Stimulated activated CD4-positive, alpha-beta T cell treated with anti-CD3 and anti-CD28 coated beads, Interleukin-12 subunit alpha, Interleukin-12 subunit beta, amount 100 ng/mL, for 48 hours (primary cell): ENCODE measurements at regions not wholly inside any gene's neighbourhood (a gene's known extent, or its start where the extent isn't known, plus 50 kb on each side); places are given as distances from the start of the nearest gene placed in this dataset.
"Not testable (repeated sequence)": the region's sequence is repeated elsewhere in the genome, so short reads cannot be mapped to it uniquely, and the experiment has no call there.

Source experiments
- DNase-seq, 3 donors: peaks; one replicate each; pipeline ENCODE4 v3.0.0-alpha.2; 2020; ENCODE audit warnings: low read depth in 2 of 3, low spot score in 1 of 3

GRCh38 chr1:209198961-209199750 lies 384.4 kb upstream of the CAMK1G start:
- DNase-seq, result no peak

DNA sequence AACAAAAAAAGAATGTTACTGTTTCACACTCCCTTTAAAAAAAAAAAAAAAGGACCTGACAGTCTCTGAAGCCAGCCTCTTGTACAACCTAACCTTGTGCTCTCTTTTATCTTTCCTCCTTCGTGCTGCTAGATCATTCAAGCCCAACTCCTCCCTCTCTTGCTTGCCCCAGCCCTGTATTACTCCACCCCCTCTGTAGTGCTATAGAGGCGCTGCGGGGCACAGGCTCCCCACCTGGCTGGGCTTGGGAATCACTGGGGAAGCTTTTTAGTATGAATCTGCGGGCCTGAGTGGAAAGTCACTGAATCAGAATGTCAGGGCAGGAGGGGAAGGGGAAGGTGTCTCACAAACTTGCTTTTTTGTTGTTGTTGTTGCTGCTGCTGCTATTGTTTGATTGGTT lies 383.7 kb upstream of the CAMK1G start:
- no peak for DNase-seq

DNA sequence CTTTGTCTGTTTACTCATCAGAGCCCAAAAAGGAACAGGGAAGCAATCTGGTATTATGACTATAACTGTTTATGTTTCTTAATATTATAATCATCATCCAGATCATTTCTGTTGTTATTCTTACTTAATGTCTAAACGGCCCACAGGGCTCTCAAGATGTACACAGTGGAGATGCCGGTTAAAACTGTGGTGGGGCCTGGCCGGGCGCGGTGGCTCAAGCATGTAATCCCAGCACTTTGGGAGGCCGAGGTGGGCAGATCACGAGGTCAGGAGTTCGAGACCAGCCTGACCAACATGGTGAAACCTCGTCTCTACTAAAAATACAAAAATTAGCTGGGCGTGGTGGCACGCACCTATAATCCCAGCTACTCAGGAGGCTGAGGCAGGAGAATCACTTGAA lies 381.2 kb upstream of the CAMK1G start:
- not testable (repeated sequence) for DNase-seq

DNA sequence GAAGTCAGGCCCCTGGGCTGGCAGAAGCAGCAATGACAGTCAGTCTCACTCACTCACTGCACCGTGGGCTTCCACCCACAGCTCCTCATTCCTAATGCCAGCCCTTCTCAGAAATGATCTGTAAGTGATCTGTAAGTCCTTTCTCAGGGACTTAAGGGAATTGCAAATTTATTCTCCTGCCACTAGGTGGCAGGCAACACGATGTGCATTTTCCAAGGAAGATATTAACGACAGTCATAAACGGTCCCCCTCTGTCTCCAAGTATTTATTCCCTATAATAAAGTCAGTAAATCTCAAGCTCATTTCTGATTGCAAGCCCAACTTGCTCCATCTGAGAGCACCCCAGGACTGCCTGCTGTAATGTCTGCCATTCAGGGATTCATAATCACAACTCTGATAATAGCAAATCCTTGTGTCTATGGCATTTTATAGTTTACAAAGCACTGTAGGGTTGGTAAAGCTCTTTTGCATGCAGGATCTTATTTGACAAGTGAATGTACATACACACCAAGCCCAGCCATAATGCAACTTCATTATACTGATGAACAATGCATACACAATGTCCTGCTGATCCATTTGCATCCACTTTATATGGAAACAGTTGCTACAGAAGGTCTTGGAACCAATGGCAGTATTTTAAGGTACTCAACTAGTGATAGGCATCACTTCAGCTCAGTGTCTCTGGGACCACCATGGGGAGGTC lies 380.5 kb upstream of the CAMK1G start:
- DNase-seq, result no peak

DNA sequence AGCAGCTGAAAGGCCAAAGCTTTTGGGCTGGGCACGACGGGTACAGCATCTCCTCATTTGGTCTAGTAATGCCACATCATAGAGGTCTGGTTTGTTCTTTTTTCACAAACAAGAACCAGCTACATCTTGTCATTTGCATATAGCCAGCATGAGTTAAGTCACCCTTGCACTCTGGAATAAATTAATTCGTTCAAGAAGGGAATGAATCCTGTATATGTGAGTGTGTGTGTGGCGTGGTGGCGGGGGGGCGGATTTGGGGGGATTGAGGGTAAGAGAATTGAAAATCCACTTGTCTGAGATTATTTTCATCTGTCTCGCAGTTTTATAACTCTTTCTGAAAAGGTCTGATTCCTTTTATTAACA lies 380.0 kb upstream of the CAMK1G start:
- no peak for DNase-seq

GRCh38 chr1:209205039-209205438 lies 378.5 kb upstream of the CAMK1G start:
- no peak for DNase-seq

- no peak for DNase-seq
Observed at GRCh38 chr1:209207126-209207700, 376.3 kb upstream of the CAMK1G start.

GRCh38 chr1:209207701-209208286 lies 375.7 kb upstream of the CAMK1G start:
- DNase-seq, result no peak

DNA sequence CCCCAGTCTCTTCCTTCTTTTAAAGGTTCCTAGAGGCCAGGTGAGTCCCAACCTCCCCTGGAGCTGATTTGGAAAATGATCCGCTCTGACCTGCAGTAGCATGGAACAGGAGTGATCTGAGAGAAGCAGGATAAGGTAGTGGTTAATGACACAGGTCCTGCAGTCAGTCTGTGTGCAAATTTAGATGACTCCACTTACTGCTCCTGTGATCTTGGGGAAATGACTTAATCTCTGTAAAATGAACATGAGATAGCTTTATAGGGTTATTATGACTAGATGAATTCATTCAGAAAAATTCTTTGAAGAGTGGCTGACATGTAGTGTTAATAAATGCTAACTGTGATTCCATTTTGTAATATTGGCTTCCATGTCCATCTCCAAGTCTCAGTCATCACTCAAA lies 374.9 kb upstream of the CAMK1G start:
- DNase-seq, result no peak

GRCh38 chr1:209213989-209214388 lies 369.5 kb upstream of the CAMK1G start:
- DNase-seq, result no peak

DNA sequence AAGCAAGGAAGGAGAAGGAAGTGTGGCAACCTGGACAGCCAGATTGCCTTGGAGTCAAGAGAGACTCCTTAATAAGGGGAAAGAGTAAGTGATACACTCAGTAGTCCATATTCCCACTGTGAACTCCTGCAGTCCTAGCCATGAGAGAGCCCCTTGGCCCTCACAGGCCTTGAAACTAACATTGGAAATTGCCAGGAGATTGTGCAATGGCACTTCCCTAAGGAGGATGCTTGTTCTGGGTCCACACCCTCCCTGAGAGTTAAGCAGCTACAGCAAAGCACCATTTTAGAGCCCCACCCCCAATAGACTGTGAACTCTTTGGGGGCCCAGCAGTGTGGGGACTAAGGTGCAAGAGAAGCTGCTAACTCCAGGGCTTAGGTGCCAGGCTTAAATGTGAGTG lies 367.7 kb upstream of the CAMK1G start:
- DNase-seq, result no peak

GRCh38 chr1:209218113-209218512 lies 365.4 kb upstream of the CAMK1G start:
- no peak for DNase-seq

GRCh38 chr1:209218981-209219380 lies 364.5 kb upstream of the CAMK1G start:
- DNase-seq, result no peak

- no peak for DNase-seq
Observed at GRCh38 chr1:209219791-209220524, 363.6 kb upstream of the CAMK1G start.

DNA sequence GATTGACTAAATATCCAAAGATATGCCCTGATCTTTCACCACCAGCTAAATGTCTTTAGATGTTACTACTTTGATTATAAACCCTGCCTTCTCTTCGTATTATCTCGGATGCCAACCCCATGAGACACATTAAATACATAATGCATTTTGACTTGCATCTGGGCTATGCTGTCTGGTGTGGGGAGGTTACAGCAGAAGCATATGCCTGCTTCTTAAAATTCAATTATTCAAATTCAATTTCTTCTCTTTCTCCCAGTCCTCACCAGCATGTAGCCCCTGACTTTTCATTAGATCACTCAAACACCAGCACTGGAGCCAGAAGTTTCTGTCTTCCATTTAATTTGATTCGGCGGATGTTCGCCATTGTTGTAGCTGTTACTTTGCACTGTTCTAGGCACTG lies 360.7 kb upstream of the CAMK1G start:
- DNase-seq, result no peak

DNA sequence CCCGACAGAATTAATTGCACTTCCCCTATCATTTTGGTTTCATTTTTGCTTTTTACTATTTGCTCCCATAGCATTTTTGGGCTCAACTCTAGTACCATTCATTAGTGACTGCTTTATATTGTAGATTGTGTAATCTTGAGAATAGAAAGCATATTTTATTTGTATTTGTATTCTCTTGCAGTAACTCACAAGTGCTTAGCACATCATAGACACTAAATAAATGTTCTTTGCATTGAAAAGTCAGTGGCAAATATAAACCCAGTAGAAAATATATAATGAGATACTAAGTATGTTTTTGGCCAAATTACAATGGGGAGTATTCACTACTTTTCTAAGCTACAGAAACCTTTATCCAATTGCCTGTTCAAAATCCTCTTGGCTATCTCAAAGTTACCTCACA lies 359.7 kb upstream of the CAMK1G start:
- no peak for DNase-seq

- no peak for DNase-seq
Observed at GRCh38 chr1:209224886-209225285, 358.6 kb upstream of the CAMK1G start.

DNA sequence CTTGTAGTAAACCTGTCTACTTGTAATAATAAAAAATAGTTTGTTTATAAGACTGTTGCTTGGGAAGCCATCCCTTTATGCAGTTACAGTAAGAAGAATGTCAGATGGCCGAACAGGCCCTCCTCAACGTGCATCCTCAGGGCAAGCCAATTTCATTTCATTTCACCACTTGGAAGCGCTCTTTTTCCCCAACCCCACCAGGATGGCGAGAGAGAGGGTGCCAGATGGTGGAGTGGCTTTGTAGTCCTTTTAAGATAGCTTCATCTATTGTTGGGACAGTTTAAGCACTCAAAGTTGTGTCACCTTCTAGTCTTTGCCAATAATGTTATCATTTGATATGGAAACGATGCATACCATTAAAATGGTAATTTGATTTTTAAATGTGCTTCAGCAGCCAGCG lies 356.3 kb upstream of the CAMK1G start:
- DNase-seq, result no peak

DNA sequence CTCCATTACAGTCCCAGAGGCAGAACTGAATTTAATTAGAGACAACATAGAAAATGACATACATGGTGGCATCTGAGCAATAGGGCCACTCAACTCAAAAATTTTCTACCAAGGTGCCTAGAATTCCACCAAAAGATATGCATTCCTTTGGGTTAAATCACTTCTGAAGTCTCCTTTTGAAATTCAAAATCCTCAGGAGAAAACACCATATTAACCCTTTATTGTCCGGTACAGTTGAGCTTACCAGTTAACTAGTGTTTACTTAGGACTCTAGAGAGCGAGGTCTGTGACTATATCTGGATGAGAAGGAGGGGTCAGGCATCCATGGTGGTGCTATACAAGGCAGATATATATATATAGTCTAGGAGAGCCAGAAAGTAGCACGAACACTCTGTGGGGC lies 355.6 kb upstream of the CAMK1G start:
- DNase-seq, result no peak

GRCh38 chr1:209229494-209230061 lies 353.9 kb upstream of the CAMK1G start:
- DNase-seq, result no peak

GRCh38 chr1:209230314-209230713 lies 353.2 kb upstream of the CAMK1G start:
- no peak for DNase-seq
